ENCODE measurements at regions not wholly inside any gene's neighbourhood (a gene's known extent, or its start where the extent isn't known, plus 50 kb on each side); places are given as distances from the start of the nearest gene placed in this dataset.

DNA sequence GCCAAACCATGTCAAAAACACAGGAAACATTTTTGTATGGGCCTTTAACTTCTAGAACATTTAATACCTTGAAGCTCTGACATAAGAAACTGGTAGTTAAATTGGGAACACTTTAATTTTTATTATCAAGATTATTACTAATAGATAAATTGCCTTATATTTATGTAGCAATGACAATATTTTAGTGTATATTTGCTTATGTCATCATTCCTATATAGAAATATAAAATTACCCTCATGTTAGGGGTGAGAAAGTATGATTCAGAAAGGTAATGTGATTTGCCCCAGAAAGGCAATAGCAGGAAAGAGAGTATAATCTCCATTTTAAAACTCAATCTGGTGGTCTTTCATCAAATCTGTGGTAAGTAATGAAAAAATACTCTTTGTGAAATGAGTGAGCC is 147.4 kb downstream of the IL15 start:
- Histone ChIP-seq H3K36me3 (ENCODE audit: control insufficient read depth, insufficient read depth, low read length) (no peaks in the 10 kb centered on the region), H3K27ac (ENCODE audit: low read length) (no peak overlapping the region), H3K4me1 (ENCODE audit: control insufficient read depth, insufficient read depth, low read length) (no peaks in the 10 kb centered on the region), H3K27me3 (ENCODE audit: control insufficient read depth, insufficient read depth, low read length) (no peaks in the 10 kb centered on the region), H3K4me3 (ENCODE audit: low read length) (no peak overlapping the region), H3K9me3 (ENCODE audit: control insufficient read depth, insufficient read depth, low read length) (no peaks in the 10 kb centered on the region)
- no peak for DNase-seq (ENCODE audit: low read depth, low spot score)

DNA sequence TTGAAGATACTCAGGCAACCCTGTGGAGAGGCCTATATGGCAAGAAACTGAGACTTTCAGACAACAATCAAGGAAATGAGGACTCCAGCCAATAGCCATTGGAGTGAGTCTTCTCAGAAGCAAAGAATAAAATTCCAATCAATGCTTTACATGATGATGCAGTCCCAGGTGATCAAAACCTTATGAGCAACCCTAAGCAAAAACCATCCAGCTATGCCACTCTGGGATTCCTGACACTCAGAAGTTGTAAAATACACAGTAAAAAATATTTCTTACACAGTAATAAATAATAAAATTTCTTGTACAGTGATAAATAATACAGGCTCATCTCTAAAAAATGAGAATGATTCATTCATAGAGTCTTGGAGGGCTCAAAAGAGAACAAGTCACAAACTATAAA is 150.6 kb downstream of the IL15 start:
- Histone ChIP-seq H3K4me1 (ENCODE audit: control insufficient read depth, insufficient read depth, low read length) (no peaks in the 10 kb centered on the region), H3K27me3 (ENCODE audit: control insufficient read depth, insufficient read depth, low read length) (no peaks in the 10 kb centered on the region)

DNA sequence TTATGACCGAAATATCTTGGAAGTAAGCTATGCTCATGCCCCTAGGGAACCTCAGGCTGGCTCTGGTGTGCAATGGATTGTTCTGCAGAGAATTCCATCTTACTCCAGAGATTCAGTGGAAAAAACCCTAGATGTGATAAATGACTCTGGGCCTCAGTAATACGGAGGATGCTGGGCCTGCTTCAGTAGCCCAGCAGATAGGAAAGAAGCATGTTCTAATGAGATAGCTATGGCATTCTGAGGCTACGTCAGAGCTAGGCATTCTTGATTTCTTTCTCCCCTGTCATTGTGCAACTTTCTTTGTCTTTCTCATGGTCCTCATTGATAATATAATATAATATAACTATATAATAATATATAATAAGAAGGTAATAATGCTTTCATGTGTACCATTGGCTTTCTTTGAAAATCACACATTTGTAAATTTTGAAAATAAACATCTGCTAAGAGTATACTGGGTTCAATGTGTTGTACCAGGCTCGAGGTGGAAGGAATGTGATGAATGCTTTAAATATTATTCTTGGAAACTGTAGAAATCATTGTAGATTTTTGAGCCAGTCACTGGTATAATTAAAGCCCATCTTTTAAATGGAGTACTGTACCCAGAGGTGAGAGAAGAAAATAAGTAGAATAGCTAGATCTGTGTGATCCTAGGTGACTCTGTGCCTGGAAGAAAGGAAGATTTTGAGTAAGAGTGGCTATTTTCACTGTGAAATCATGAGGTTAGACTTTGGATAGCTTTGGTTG is 152.0 kb downstream of the IL15 start:
- H3K27ac ChIP-seq (ENCODE audit: low read length): no peak overlapping the region
- H3K4me3 ChIP-seq (ENCODE audit: low read length): no peak overlapping the region
- DNase-seq (ENCODE audit: low read depth, low spot score): no peak
- no peaks in the 10 kb centered on the region for H3K4me1 ChIP-seq (ENCODE audit: control insufficient read depth, insufficient read depth, low read length)
- no peaks in the 10 kb centered on the region for H3K36me3 ChIP-seq (ENCODE audit: control insufficient read depth, insufficient read depth, low read length)
- WGBS (ENCODE audit: insufficient coverage, insufficient read length): no CpG with 5 or more reads among the region's 4 CpGs
- no peaks in the 10 kb centered on the region for H3K27me3 ChIP-seq (ENCODE audit: control insufficient read depth, insufficient read depth, low read length)
- H3K9me3 ChIP-seq (ENCODE audit: control insufficient read depth, insufficient read depth, low read length): no peaks in the 10 kb centered on the region

More for the DNA sequence above, 150.6 kb downstream of the IL15 start:
- no peak for DNase-seq (ENCODE audit: low read depth, low spot score)
- no peaks in the 10 kb centered on the region for H3K9me3 ChIP-seq (ENCODE audit: control insufficient read depth, insufficient read depth, low read length)
- H3K4me3 ChIP-seq (ENCODE audit: low read length): no peak overlapping the region
- no peak overlapping the region for H3K27ac ChIP-seq (ENCODE audit: low read length)
- H3K36me3 ChIP-seq (ENCODE audit: control insufficient read depth, insufficient read depth, low read length): no peaks in the 10 kb centered on the region

- Histone ChIP-seq H3K36me3 (ENCODE audit: control insufficient read depth, insufficient read depth, low read length) (no peaks in the 10 kb centered on the region), H3K27me3 (ENCODE audit: control insufficient read depth, insufficient read depth, low read length) (no peaks in the 10 kb centered on the region), H3K4me3 (ENCODE audit: low read length) (no peak overlapping the region), H3K27ac (ENCODE audit: low read length) (no peak overlapping the region), H3K4me1 (ENCODE audit: control insufficient read depth, insufficient read depth, low read length) (no peaks in the 10 kb centered on the region), H3K9me3 (ENCODE audit: control insufficient read depth, insufficient read depth, low read length) (no peaks in the 10 kb centered on the region)
- no peak for DNase-seq (ENCODE audit: low read depth, low spot score)
- no CpG with 5 or more reads among the region's 4 CpGs for WGBS (ENCODE audit: insufficient coverage, insufficient read length)
Measured at GRCh38 chr4:141789716-141790115, 153.3 kb downstream of the IL15 start.

DNA sequence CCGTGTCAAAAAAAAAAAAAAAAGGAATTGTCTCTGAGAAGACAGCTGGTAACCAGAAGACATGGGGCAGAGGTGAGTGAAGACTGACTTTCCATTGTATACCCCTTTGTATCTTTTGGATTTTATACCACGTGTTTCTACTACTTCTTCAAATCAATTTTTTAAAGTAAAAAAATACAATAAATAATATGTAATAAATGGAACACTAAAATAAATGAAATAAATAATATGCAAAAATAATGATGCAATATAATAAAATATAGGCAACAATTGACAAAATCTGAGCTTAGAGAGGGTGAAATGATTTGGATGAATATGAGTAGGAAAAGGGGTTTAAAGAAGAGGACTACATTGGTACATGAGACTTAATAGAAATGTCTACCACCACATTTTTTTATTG is 155.8 kb downstream of the IL15 start:
- Histone ChIP-seq H3K27ac (ENCODE audit: low read length) (no peak overlapping the region), H3K36me3 (ENCODE audit: control insufficient read depth, insufficient read depth, low read length) (no peaks in the 10 kb centered on the region), H3K27me3 (ENCODE audit: control insufficient read depth, insufficient read depth, low read length) (no peaks in the 10 kb centered on the region), H3K4me3 (ENCODE audit: low read length) (no peak overlapping the region), H3K9me3 (ENCODE audit: control insufficient read depth, insufficient read depth, low read length) (no peaks in the 10 kb centered on the region), H3K4me1 (ENCODE audit: control insufficient read depth, insufficient read depth, low read length) (no peaks in the 10 kb centered on the region)
- DNase-seq (ENCODE audit: low read depth, low spot score): no peak
- WGBS (ENCODE audit: insufficient coverage, insufficient read length): no CpG with 5 or more reads among the region's 2 CpGs

DNA sequence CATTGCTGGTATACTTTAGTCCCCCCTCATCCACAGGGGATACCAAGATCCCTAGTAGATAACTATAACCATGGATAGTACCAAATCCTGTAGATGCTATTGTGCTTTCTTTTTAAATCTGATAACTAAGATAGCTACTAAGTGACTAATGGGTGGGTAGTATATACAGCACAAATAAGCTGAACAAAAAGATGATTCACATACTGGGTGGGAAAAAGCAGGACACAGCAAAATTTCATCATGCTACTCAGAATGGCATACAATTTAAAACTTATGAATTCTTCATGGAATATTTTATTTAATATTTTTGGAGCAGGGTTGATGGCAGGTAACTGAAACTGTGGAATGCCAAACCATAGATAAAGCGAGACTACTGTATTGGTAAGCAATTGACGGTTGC is 161.6 kb downstream of the IL15 start:
- H3K27ac ChIP-seq (ENCODE audit: low read length): no peak overlapping the region
- no CpG with 5 or more reads among the region's 2 CpGs for WGBS (ENCODE audit: insufficient coverage, insufficient read length)
- no peaks in the 10 kb centered on the region for H3K36me3 ChIP-seq (ENCODE audit: control insufficient read depth, insufficient read depth, low read length)
- H3K4me3 ChIP-seq (ENCODE audit: low read length): no peak overlapping the region
- no peaks in the 10 kb centered on the region for H3K27me3 ChIP-seq (ENCODE audit: control insufficient read depth, insufficient read depth, low read length)
- H3K4me1 ChIP-seq (ENCODE audit: control insufficient read depth, insufficient read depth, low read length): no peaks in the 10 kb centered on the region
- H3K9me3 ChIP-seq (ENCODE audit: control insufficient read depth, insufficient read depth, low read length): no peaks in the 10 kb centered on the region
- no peak for DNase-seq (ENCODE audit: low read depth, low spot score)

DNA sequence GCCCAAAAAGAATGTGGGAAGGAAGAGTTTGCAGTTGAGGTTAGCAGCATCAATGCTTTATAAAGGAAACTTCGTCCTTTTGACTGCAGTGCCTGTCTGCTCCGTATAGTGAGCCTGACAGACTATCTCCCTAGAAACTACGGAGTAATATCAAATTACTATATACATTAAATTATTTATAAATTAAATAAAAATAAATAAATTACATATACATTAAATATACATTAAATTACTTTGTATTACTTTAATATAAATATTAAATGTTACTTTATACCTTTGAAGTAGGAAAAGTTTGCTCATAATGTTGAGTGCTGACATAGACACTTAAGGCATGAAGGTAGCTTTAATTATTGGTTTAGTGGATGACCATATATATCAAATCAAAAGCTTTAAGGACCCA is 165.2 kb downstream of the IL15 start:
- Histone ChIP-seq H3K4me3 (ENCODE audit: low read length) (no peak overlapping the region), H3K9me3 (ENCODE audit: control insufficient read depth, insufficient read depth, low read length) (no peaks in the 10 kb centered on the region), H3K27me3 (ENCODE audit: control insufficient read depth, insufficient read depth, low read length) (no peaks in the 10 kb centered on the region), H3K4me1 (ENCODE audit: control insufficient read depth, insufficient read depth, low read length) (no peaks in the 10 kb centered on the region), H3K36me3 (ENCODE audit: control insufficient read depth, insufficient read depth, low read length) (no peaks in the 10 kb centered on the region), H3K27ac (ENCODE audit: low read length) (no peak overlapping the region)
- no CpG with 5 or more reads among the region's 3 CpGs for WGBS (ENCODE audit: insufficient coverage, insufficient read length)
- no peak for DNase-seq (ENCODE audit: low read depth, low spot score)

DNA sequence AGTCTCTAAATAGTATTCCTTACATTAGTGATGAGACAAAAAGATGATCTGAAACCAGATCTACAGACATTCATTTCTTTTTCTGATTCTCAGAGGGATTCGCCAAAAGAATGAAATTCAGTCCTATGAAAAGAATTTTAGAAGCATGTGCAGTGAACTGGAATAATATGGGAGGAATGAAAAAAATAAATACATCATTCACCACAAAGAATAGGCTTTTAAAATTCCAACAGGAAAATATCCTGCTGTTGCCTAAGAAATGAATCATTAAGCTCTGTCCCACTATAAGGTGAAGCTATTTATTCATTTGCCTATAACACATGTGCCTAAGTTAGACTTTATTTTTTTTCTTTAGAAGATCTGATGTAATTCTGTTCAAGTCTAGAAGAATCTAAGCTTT is 165.9 kb downstream of the IL15 start:
- DNase-seq (ENCODE audit: low read depth, low spot score): no peak
- Histone ChIP-seq H3K4me1 (ENCODE audit: control insufficient read depth, insufficient read depth, low read length) (peaks cover under 1% of the 10 kb centered on the region; the same call in 1 of the 2 replicates), H3K27ac (ENCODE audit: low read length) (no peak overlapping the region), H3K9me3 (ENCODE audit: control insufficient read depth, insufficient read depth, low read length) (no peaks in the 10 kb centered on the region), H3K36me3 (ENCODE audit: control insufficient read depth, insufficient read depth, low read length) (no peaks in the 10 kb centered on the region), H3K27me3 (ENCODE audit: control insufficient read depth, insufficient read depth, low read length) (no peaks in the 10 kb centered on the region), H3K4me3 (ENCODE audit: low read length) (no peak overlapping the region)
- whole genome bisulfite sequencing (ENCODE audit: insufficient coverage, insufficient read length): no CpG with 5 or more reads among the region's 1 CpG

DNA sequence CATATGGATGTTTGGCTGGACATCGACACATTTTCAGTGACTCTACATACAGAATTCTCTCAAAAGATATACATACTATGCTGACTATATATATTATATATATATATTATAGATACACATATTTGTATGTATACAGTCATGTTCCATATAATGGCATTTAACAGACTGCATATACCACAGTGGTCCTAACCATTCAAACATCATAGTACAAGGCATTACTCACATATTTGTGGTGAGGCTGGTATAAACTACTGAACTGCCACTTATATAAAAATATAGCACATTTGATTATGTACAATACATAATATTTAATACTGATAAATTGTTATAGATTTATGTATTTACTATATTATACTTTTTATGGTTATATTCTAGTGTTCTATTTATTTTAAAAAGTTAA is 168.5 kb downstream of the IL15 start:
- no peak overlapping the region for H3K27ac ChIP-seq (ENCODE audit: low read length)
- peaks cover 2% of the 10 kb centered on the region; the same call in 1 of the 2 replicates for H3K4me1 ChIP-seq (ENCODE audit: control insufficient read depth, insufficient read depth, low read length)
- H3K4me3 ChIP-seq (ENCODE audit: low read length): no peak overlapping the region
- H3K27me3 ChIP-seq (ENCODE audit: control insufficient read depth, insufficient read depth, low read length): no peaks in the 10 kb centered on the region
- no peak for DNase-seq (ENCODE audit: low read depth, low spot score)
- no peaks in the 10 kb centered on the region for H3K36me3 ChIP-seq (ENCODE audit: control insufficient read depth, insufficient read depth, low read length)
- WGBS (ENCODE audit: insufficient coverage, insufficient read length): no CpG with 5 or more reads among the region's 1 CpG
- no peaks in the 10 kb centered on the region for H3K9me3 ChIP-seq (ENCODE audit: control insufficient read depth, insufficient read depth, low read length)

DNA sequence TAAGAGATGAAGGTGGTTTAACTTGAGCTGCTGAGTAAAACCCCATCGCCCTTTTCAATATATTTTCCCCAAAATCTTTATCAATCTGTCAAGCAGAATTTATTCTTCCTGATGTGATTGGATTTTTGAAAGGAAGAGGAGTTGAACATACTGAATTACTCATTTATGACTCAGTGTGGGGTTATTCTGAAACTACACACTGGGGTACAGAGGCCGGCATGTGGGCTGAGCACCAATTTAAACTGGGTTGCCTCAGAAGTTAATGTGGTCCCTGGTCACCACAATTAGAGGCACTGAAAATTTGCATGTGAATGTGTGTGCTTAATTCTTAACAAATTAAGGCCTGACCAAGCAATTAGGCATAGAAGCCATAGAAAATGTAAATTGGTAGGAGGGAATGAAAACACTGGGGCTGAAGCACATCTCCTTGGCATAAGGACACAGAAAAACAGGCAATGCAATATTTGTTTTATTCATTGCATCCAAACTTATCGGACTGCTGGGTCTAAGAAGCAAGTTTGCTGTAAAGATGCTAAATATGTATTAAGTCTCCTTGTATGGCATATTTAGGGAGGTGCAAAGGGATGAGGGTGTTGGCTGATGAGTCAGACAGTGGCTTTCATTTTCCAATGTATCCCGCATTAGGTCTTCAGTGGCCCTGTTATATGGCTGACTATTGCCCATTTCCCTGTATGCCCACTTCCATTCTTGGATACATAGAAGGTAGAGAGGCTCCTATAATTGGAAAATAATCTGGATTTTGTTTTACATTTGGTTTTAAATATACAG is 170.9 kb downstream of the IL15 start:
- H3K27me3 ChIP-seq (ENCODE audit: control insufficient read depth, insufficient read depth, low read length): no peaks in the 10 kb centered on the region
- no peak overlapping the region for H3K27ac ChIP-seq (ENCODE audit: low read length)
- no peaks in the 10 kb centered on the region for H3K9me3 ChIP-seq (ENCODE audit: control insufficient read depth, insufficient read depth, low read length)
- H3K36me3 ChIP-seq (ENCODE audit: control insufficient read depth, insufficient read depth, low read length): no peaks in the 10 kb centered on the region
- no peak overlapping the region for H3K4me3 ChIP-seq (ENCODE audit: low read length)
- peaks cover 2% of the 10 kb centered on the region; the same call in 1 of the 2 replicates for H3K4me1 ChIP-seq (ENCODE audit: control insufficient read depth, insufficient read depth, low read length)
- WGBS (ENCODE audit: insufficient coverage, insufficient read length): no CpG with 5 or more reads among the region's 4 CpGs
- no peak for DNase-seq (ENCODE audit: low read depth, low spot score)

Data from iPS DF 6.9 (cell line).